Fibroblast of mammary gland (primary cell): ENCODE measurements at regions not wholly inside any gene's neighbourhood (a gene's known extent, or its start where the extent isn't known, plus 50 kb on each side); places are given as distances from the start of the nearest gene placed in this dataset.
"Not testable (repeated sequence)": the region's sequence is repeated elsewhere in the genome, so short reads cannot be mapped to it uniquely, and the experiment has no call there.

Experiments used
- DNase-seq: peaks from one replicate; pipeline ENCODE4 v3.0.0-alpha.2; 2010; ENCODE audit warnings: low read depth
- H3K4me3 ChIP-seq: 2 replicates; pipeline ENCODE4 v1.5.1; 2011; ENCODE audit warnings: low read depth, mild to moderate bottlenecking, low read length, moderate library complexity; ENCODE audit not compliant: control insufficient read depth
- TF ChIP-seq, protein P1 (sequence below): conservative IDR thresholded peaks from 2 replicates; pipeline ENCODE4 v1.5.1; 2011; ENCODE audit warnings: low read depth, low read length, inconsistent platforms; ENCODE audit not compliant: control insufficient read depth, insufficient read depth

DNA sequence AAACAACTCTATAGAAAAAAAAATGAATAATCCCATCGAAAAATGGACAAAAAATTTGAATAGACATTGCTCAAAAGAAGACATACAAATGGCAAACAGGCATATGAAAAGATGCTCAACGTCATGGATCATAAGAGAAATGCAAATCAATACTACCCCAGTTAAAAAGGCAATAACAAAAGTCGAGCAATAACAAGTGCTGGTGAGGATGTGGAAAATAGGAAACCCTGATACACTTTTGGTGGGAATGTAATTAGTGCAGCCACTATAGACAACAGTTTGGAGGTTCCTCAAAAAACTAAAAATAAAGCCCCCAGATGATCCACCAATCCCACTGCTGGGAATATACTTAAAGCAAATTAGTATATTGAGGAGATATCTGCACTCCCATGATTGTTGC lies 701.5 kb downstream of the NUP35 start:
- H3K4me3 ChIP-seq, result no peak overlapping the region
- TF ChIP-seq, protein P1, sequence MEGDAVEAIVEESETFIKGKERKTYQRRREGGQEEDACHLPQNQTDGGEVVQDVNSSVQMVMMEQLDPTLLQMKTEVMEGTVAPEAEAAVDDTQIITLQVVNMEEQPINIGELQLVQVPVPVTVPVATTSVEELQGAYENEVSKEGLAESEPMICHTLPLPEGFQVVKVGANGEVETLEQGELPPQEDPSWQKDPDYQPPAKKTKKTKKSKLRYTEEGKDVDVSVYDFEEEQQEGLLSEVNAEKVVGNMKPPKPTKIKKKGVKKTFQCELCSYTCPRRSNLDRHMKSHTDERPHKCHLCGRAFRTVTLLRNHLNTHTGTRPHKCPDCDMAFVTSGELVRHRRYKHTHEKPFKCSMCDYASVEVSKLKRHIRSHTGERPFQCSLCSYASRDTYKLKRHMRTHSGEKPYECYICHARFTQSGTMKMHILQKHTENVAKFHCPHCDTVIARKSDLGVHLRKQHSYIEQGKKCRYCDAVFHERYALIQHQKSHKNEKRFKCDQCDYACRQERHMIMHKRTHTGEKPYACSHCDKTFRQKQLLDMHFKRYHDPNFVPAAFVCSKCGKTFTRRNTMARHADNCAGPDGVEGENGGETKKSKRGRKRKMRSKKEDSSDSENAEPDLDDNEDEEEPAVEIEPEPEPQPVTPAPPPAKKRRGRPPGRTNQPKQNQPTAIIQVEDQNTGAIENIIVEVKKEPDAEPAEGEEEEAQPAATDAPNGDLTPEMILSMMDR, result no peak
- DNase-seq, result no peak

DNA sequence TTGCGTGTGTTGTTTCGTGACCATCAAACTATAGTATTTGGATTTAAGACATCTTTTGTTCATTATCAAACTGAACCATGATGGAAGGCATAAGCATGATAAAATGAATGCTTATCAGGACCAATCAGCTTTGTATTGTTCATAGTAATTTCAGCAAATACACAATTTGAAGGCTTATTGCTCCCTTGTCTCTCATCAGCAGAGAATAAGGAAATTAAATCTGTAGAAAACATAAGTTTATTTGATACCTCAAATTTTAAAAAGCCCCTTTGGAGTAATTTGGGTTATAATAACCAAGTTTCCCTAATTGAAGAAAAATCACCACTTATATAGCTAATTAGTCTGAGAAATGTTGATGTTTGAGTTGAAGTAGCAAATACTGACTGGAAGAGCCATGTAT lies 705.7 kb downstream of the NUP35 start:
- TF ChIP-seq, protein P1, result no peak
- no peak for DNase-seq
- H3K4me3 ChIP-seq, result no peak overlapping the region

DNA sequence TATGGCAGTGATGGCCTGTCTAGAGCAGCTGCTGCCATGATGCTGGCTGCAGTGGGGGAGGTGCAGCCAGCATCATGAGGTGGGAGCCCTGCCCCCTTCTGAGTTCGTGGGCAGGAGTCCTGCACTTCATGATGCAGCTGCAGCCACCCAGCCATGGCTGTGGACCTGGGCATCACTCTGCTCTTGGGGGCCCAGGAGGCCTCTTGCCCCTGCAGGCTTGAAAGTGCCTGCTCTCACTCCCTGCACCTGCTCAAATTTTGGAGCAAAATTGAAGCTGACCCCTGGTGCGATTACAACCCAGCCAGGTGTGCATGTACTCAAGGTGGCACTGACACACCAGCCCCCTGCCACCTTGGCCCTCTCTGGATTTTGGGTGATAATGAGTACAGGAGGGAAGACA lies 712.9 kb downstream of the NUP35 start:
- TF ChIP-seq, protein P1, result no peak
- DNase-seq, result no peak

DNA sequence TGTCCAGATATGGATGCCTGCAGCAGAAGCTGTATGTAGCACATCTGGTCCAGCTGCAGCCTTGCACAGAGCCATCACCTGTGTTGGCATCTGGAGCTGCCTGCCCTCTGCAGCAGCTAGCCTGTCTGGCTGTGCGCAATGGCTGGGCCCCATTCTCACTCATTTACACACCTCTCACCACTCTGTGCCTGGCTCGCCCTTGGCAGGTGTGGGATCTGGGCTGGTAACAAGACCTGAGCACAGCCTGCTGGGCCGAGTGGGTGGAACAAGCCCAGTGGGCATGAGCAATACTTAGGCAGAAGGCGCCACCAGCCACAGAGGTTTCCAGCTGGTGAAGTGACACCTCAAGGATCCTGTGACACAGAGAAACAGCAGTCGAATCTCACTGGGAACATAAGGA lies 714.1 kb downstream of the NUP35 start:
- no peak for DNase-seq
- no peak overlapping the region for H3K4me3 ChIP-seq
- TF ChIP-seq, protein P1, result no peak

More for the DNA sequence above, 712.9 kb downstream of the NUP35 start:
- no peak overlapping the region for H3K4me3 ChIP-seq

DNA sequence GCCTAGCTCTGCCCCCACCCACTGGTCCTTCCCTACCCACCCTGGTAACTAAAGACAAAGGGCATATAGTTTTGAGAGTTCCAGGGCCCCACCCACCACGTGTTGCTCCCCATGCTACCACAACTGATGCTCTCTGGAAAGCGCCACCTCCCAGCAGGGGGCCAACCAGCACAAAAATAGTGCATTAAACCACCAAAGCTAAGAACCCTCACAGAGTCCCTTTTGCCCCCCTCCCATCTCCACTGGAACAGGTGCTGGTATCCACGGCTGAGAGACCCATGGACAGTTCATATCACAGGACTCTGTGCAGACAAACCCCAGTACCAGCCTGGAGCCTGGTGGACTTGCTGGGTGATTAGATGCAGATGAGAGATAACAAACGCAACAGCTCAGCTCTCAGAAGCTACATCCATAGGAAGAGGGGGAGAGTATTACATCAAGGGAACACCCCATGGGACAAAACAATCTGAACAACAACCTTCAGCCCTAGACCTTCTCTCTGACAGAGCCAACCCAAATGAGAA lies 715.9 kb downstream of the NUP35 start:
- no peak overlapping the region for H3K4me3 ChIP-seq
- DNase-seq, result no peak
- TF ChIP-seq, protein P1, result no peak

DNA sequence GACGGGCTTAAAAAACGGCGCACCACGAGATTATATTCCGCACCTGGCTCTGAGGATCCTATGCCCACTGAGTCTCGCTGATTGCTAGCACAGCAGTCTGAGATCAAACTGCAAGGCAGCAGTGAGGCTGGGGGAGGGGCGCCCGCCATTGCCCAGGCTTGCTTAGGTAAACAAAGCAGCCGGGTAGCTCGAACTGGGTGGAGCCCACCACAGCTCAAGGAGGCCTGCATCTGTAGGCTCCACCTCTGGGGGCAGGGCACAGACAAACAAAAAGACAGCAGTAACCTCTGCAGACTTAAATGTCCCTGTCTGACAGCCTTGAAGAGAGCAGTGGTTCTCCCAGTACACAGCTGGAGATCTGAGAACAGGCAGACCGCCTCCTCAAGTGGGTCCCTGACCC lies 725.6 kb downstream of the NUP35 start:
- H3K4me3 ChIP-seq, DNase-seq: not testable (repeated sequence)

DNA sequence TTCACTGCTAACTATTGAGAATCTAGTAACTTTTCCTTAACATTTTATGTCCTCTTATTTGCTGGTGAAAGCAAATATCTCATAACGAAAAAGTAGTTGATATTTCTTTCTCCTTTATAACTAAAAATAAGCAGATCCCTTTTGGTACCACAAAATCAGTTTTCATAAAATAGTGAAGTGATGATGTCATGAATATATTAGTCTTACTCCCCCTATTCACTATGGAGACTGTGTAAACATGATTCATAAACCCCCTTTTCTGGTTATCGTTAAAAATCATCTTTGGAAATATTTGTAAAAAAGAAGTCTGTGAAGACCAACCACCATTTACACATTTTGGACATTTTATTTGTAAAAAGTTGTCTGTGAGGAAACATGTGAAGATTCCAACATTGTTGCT lies 734.9 kb downstream of the NUP35 start:
- H3K4me3 ChIP-seq, result no peak overlapping the region
- no peak for DNase-seq
- TF ChIP-seq, protein P1, result no peak
